Gastrocnemius medialis (tissue), 4 donors: ENCODE measurements at regions not wholly inside any gene's neighbourhood (a gene's known extent, or its start where the extent isn't known, plus 50 kb on each side); places are given as distances from the start of the nearest gene placed in this dataset.

Experiments
- CTCF ChIP-seq, 5 experiments: fragments of 450-650 bp in 3 of 5; fragments of 200-600 bp in 2 of 5; sonication (generic) in 2 of 5; IDR thresholded peaks in 4 of 5; conservative IDR thresholded peaks in 1 of 5; 1 replicate in 4 of 5; 2 replicates in 1 of 5; pipeline ENCODE4 v1.5.1; 2016 to 2019; ENCODE audit warnings: antibody characterized with exemption in 5 of 5, mild to moderate bottlenecking in 3 of 5, moderate library complexity in 3 of 5
- POLR2A ChIP-seq, 2 donors: fragments of 450-650 bp; IDR thresholded peaks; one replicate each; pipeline ENCODE4 v1.6.1; 2017; ENCODE audit warnings: antibody characterized with exemption in 2 of 2, mild to moderate bottlenecking in 2 of 2, moderate library complexity in 2 of 2

GRCh38 chr13:106052200-106052767, 483.2 kb downstream of the EFNB2 start:
- TF ChIP-seq CTCF (IDR thresholded peaks at IDR 0.05 in 4 of 5, conservative IDR thresholded peaks at IDR 0.05 in 1 of 5) (no peak), POLR2A (IDR thresholded peaks at IDR 0.05) (no peak)
